ENCODE measurements at regions not wholly inside any gene's neighbourhood (a gene's known extent, or its start where the extent isn't known, plus 50 kb on each side); places are given as distances from the start of the nearest gene placed in this dataset.
"Not testable (repeated sequence)": the region's sequence is repeated elsewhere in the genome, so short reads cannot be mapped to it uniquely, and the experiment has no call there.

DNA sequence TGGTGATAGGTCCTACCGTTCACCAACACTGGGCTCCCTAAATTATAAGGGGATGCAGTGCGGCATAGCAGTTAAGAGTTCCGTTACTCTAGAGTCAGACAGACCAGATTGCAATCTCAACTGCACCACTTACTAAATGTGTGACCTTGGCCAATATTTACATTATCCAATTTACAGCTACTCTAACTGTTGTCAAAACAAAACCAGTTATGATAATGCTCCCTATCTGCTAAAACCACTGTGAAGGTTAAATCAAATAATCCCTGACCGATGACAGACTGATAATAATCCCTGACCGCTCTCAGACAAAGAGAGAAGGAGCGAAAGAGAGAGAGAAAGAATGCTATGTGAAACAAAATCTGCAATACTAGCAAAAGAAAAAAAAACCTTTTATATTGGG, 586.9 kb downstream of the PRIM2 start:
- TF ChIP-seq, protein P1, sequence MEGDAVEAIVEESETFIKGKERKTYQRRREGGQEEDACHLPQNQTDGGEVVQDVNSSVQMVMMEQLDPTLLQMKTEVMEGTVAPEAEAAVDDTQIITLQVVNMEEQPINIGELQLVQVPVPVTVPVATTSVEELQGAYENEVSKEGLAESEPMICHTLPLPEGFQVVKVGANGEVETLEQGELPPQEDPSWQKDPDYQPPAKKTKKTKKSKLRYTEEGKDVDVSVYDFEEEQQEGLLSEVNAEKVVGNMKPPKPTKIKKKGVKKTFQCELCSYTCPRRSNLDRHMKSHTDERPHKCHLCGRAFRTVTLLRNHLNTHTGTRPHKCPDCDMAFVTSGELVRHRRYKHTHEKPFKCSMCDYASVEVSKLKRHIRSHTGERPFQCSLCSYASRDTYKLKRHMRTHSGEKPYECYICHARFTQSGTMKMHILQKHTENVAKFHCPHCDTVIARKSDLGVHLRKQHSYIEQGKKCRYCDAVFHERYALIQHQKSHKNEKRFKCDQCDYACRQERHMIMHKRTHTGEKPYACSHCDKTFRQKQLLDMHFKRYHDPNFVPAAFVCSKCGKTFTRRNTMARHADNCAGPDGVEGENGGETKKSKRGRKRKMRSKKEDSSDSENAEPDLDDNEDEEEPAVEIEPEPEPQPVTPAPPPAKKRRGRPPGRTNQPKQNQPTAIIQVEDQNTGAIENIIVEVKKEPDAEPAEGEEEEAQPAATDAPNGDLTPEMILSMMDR (IDR thresholded peaks at IDR 0.05): not testable (repeated sequence)
- not testable (repeated sequence) for TF ChIP-seq POLR2AphosphoS5 (IDR thresholded peaks at IDR 0.05; ENCODE audit: low read depth, low read length); SIN3A (IDR thresholded peaks at IDR 0.05; ENCODE audit: borderline replicate concordance, insufficient read depth, low read depth, low read length)

Data from Panc1 (cell line).